ENCODE measurements at regions not wholly inside any gene's neighbourhood (a gene's known extent, or its start where the extent isn't known, plus 50 kb on each side); places are given as distances from the start of the nearest gene placed in this dataset.

GRCh38 chr5:93346301-93346700, 234.7 kb downstream of the NR2F1-AS1 start:
- no peaks in the 10 kb centered on the region for H3K27me3 ChIP-seq (ENCODE audit: control insufficient read depth, insufficient read depth, low read length)
- Mint-ChIP-seq H3K36me3 (no peaks in the 10 kb centered on the region), H3K4me3 (no peak overlapping the region), H3K4me1 (no peaks in the 10 kb centered on the region), H3K27ac (no peak overlapping the region), H3K27me3 (ENCODE audit: low read depth in 2 of 2) (no peaks in the 10 kb centered on the region), H3K9me3 (peaks cover 2 to 3% of the 10 kb centered on the region in 2 donors)
- 81% methylated on average over 4 of the region's 5 CpGs for WGBS (ENCODE audit: insufficient coverage)
- H3K4me1 ChIP-seq (ENCODE audit: control insufficient read depth, insufficient read depth, low read length), result no peaks in the 10 kb centered on the region
- DNase-seq, result no peak
- H3K4me3 ChIP-seq (ENCODE audit: low read length), result no peak overlapping the region
- no peak for ATAC-seq
- H3K27ac ChIP-seq (ENCODE audit: low read length), result no peak overlapping the region
- peaks cover 4% of the 10 kb centered on the region for H3K9me3 ChIP-seq (ENCODE audit: control insufficient read depth, insufficient read depth, low read length)
- intact Hi-C loops (cut with micrococcal nuclease), result no loop called here
- TF ChIP-seq CTCF (IDR thresholded peaks at IDR 0.05), result no peak
- H3K36me3 ChIP-seq (ENCODE audit: control insufficient read depth, insufficient read depth, low read length), result no peaks in the 10 kb centered on the region

GRCh38 chr5:93343570-93343969, 237.4 kb downstream of the NR2F1-AS1 start:
- DNase-seq (no peak), ATAC-seq (no peak)
- 87% methylated on average over 2 of the region's 3 CpGs for WGBS (ENCODE audit: insufficient coverage)
- H3K4me1 ChIP-seq (ENCODE audit: control insufficient read depth, insufficient read depth, low read length), result no peaks in the 10 kb centered on the region
- H3K27me3 Mint-ChIP-seq (ENCODE audit: low read depth in 2 of 2), result no peaks in the 10 kb centered on the region
- intact Hi-C loops (cut with micrococcal nuclease), result no loop called here
- H3K9me3 Mint-ChIP-seq, result peaks cover 4 to 5% of the 10 kb centered on the region in 2 donors
- H3K27ac ChIP-seq (ENCODE audit: low read length), result no peak overlapping the region
- H3K4me1 Mint-ChIP-seq, result no peaks in the 10 kb centered on the region
- H3K4me3 ChIP-seq (ENCODE audit: low read length), result no peak overlapping the region
- H3K36me3 Mint-ChIP-seq, result no peaks in the 10 kb centered on the region
- H3K9me3 ChIP-seq (ENCODE audit: control insufficient read depth, insufficient read depth, low read length), result peaks cover 4% of the 10 kb centered on the region
- H3K27me3 ChIP-seq (ENCODE audit: control insufficient read depth, insufficient read depth, low read length), result no peaks in the 10 kb centered on the region
- no peak overlapping the region for H3K27ac Mint-ChIP-seq
- no peak overlapping the region for H3K4me3 Mint-ChIP-seq
- no peaks in the 10 kb centered on the region for H3K36me3 ChIP-seq (ENCODE audit: control insufficient read depth, insufficient read depth, low read length)
- TF ChIP-seq CTCF (IDR thresholded peaks at IDR 0.05), result no peak

GRCh38 chr5:93342563-93343061, 238.4 kb downstream of the NR2F1-AS1 start:
- Mint-ChIP-seq H3K9me3 (peaks cover 4 to 6% of the 10 kb centered on the region in 2 donors), H3K36me3 (no peaks in the 10 kb centered on the region), H3K27ac (no peak overlapping the region), H3K4me3 (no peak overlapping the region), H3K4me1 (no peaks in the 10 kb centered on the region), H3K27me3 (ENCODE audit: low read depth in 2 of 2) (no peaks in the 10 kb centered on the region)
- DNase-seq (no peak), ATAC-seq (no peak)
- no peak overlapping the region for H3K27ac ChIP-seq (ENCODE audit: low read length)
- H3K36me3 ChIP-seq (ENCODE audit: control insufficient read depth, insufficient read depth, low read length), result no peaks in the 10 kb centered on the region
- TF ChIP-seq CTCF (IDR thresholded peaks at IDR 0.05), result no peak
- H3K9me3 ChIP-seq (ENCODE audit: control insufficient read depth, insufficient read depth, low read length), result peaks cover 4% of the 10 kb centered on the region
- H3K27me3 ChIP-seq (ENCODE audit: control insufficient read depth, insufficient read depth, low read length), result no peaks in the 10 kb centered on the region
- 67% methylated on average over 6 of the region's 6 CpGs for WGBS (ENCODE audit: insufficient coverage)
- H3K4me1 ChIP-seq (ENCODE audit: control insufficient read depth, insufficient read depth, low read length), result no peaks in the 10 kb centered on the region
- intact Hi-C loops (cut with micrococcal nuclease), result no loop called here
- H3K4me3 ChIP-seq (ENCODE audit: low read length), result no peak overlapping the region

GRCh38 chr5:93340881-93341280, 240.1 kb downstream of the NR2F1-AS1 start:
- no peak overlapping the region for H3K27ac Mint-ChIP-seq
- no peak for ATAC-seq
- intact Hi-C loops (cut with micrococcal nuclease), result no loop called here
- Histone ChIP-seq H3K27me3 (ENCODE audit: control insufficient read depth, insufficient read depth, low read length) (no peaks in the 10 kb centered on the region), H3K36me3 (ENCODE audit: control insufficient read depth, insufficient read depth, low read length) (no peaks in the 10 kb centered on the region), H3K4me1 (ENCODE audit: control insufficient read depth, insufficient read depth, low read length) (no peaks in the 10 kb centered on the region), H3K4me3 (ENCODE audit: low read length) (no peak overlapping the region), H3K9me3 (ENCODE audit: control insufficient read depth, insufficient read depth, low read length) (no peaks in the 10 kb centered on the region), H3K27ac (ENCODE audit: low read length) (no peak overlapping the region)
- H3K36me3 Mint-ChIP-seq, result no peaks in the 10 kb centered on the region
- peaks cover 2 to 11% of the 10 kb centered on the region in 2 donors for H3K9me3 Mint-ChIP-seq
- no peak overlapping the region for H3K4me3 Mint-ChIP-seq
- H3K4me1 Mint-ChIP-seq, result no peaks in the 10 kb centered on the region
- no peak for TF ChIP-seq CTCF (IDR thresholded peaks at IDR 0.05)
- WGBS (ENCODE audit: insufficient coverage), result 85% methylated on average over 5 of the region's 5 CpGs
- DNase-seq, result no peak
- H3K27me3 Mint-ChIP-seq (ENCODE audit: low read depth in 2 of 2), result no peaks in the 10 kb centered on the region
